NCI-H146 treated with DMSO at 0.1 percent for 48 hours (cell line): ENCODE measurements at regions not wholly inside any gene's neighbourhood (a gene's known extent, or its start where the extent isn't known, plus 50 kb on each side); places are given as distances from the start of the nearest gene placed in this dataset.

Experiments
- DNase-seq: peaks from one replicate; lab custom pipeline; 2025; ENCODE audit not compliant: unreplicated experiment; lab: John Stamatoyannopoulos, UW

GRCh38 chr12:114901316-114901715 is 217.3 kb upstream of the TBX3 start:
- no peak for DNase-seq

DNA sequence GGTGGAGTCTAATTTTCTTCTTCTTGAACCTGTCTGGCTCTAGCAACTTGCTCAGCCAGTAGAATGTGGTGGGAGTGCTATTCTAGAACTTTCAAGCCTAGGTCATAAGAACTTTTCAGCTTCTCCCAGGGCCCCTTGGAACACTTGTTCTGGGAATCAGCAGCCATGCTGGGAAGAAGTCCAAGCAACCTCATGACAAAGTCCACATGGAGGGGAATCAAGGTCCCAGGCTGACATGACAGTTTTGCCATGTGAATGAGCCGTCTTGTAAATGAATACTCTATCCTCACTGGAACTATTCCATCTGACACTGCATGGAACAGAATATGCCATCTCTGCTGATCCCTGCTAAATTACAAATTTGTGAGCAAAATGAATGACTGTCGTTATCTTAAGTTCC is 214.2 kb upstream of the TBX3 start:
- DNase-seq: no peak

- DNase-seq: no peak
These were observed 211.9 kb upstream of the TBX3 start for GRCh38 chr12:114895827-114896226.

- no peak for DNase-seq
These were observed 211.1 kb upstream of the TBX3 start for GRCh38 chr12:114895081-114895480.

GRCh38 chr12:114894076-114894475 is 210.1 kb upstream of the TBX3 start:
- no peak for DNase-seq

- no peak for DNase-seq
These were observed 205.1 kb upstream of the TBX3 start for GRCh38 chr12:114888928-114889584.

DNA sequence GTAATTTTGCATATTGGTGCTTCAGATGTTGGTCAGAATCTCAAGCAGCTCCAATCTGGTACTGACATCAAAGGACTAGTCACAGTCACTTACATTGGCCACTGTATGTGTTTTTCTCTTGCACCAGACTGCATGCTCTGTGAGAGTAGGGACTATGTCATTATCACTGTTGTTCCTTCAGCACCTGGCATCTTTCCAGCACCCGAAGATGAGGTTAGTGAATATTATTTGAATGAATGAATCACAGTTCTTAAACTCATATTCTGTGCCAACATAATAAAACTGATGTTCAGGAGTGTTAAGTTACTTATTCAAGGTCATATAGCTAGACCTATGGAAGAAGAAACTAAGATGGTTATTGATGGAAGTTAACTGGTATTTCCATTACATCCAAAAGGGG is 204.5 kb upstream of the TBX3 start:
- no peak for DNase-seq

GRCh38 chr12:114885501-114885900 is 201.5 kb upstream of the TBX3 start:
- DNase-seq: no peak

DNA sequence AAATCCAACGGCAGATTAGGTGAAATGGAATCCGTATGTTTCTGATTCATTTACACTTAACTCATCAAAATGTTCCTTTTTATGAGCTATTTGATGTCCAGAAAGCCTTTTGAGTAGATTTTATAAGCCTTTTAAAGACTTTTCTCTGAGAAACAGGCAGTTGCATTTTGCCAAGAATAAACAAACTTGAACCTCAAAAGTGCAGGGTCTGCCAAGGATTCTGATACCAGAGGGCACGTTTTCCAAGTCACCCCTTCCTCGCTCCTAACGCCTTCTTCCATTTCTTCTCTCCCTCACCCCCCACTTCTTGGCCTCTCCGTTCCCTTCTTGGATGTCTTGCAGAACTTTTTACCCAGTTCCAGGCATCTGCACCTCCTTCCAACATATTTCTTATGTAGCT is 200.6 kb upstream of the TBX3 start:
- no peak for DNase-seq

GRCh38 chr12:114882083-114882482 is 198.1 kb upstream of the TBX3 start:
- no peak for DNase-seq

- DNase-seq: no peak
These were observed 195.4 kb upstream of the TBX3 start for GRCh38 chr12:114879354-114879753.

DNA sequence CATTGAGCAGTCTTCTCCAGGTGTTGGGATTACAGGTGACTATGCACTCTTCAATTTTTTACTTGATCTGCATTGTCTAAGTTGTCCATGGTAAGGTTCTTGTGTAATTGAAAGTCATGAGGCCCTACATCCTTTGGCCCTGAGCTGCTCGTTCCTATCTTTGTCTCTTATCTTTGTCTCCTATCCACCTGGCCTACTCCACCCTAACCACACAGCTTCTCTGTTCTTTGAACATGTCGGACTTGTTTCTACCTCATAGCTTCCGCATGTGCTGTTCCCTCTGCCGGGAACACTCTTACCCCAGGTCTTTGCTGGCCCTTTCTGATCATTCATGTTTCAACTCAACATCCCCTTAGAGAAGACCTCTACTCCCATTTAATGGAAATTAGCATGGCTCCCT is 194.8 kb upstream of the TBX3 start:
- DNase-seq: no peak

- no peak for DNase-seq
These were observed 193.1 kb upstream of the TBX3 start for GRCh38 chr12:114876968-114877680.

DNA sequence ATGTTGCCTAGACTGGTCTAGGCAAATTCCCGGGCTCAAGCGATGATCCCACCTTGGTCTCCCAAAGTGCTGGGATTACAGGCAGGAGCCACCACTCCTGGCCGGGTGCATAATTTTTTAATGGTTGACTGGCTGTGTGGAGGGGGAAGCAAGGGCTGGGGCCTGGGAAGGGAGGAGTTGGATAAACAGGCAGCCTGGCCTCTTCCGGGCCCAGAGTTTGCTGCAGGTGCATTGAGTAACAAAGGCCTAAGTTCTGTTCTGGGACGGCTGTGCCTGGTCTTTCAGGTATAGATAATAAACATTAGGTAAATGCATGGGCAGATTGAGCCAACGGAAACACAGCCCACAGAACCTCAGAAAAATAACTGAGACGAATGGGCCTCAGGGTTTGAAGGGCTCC is 191.3 kb upstream of the TBX3 start:
- DNase-seq: no peak

GRCh38 chr12:114873656-114874055 is 189.7 kb upstream of the TBX3 start:
- no peak for DNase-seq

- DNase-seq: no peak
These were observed 185.2 kb upstream of the TBX3 start for GRCh38 chr12:114868995-114869834.

DNA sequence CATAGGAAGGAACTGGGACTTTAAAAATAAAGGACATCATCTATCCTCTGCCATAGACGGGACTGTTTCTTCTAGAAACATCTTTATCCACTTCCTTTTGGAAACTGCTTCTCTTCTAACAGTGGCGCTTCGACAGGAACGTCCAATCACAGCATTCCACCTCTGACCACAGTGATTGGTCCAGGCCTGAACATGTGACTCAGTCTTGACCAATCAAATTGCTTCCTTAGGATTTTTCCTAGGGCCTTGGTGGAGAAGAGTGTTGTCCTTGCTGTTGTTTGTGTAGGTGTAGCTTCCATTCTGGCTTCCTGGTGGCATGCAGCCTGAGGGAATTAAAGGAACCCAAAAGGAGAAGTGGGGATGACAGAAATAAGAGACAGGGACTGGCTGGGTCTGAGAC is 182.4 kb upstream of the TBX3 start:
- no peak for DNase-seq

GRCh38 chr12:114864837-114865551 is 181.0 kb upstream of the TBX3 start:
- DNase-seq: no peak

DNA sequence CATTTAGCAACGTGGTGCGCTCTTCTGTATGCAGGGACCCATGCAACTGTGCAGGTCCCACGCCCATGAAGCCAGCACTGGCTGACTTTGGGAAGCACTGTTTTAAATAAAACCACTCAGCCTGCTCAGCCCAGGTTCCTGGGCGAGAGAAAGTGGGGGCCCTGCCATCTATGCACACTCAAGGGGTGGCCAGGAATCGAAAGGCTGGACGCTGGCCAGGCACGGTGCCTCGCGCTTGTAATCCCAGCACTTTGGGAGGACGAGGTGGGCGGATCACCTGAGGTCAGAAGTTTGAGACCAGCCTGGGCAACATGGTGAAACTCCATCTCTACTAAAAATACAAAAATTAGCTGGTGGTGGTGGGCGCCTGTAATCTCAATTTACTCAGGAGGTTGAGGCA is 179.9 kb upstream of the TBX3 start:
- DNase-seq: no peak

GRCh38 chr12:114860969-114861368 is 177.0 kb upstream of the TBX3 start:
- no peak for DNase-seq

- DNase-seq: no peak
These were observed 174.6 kb upstream of the TBX3 start for GRCh38 chr12:114858388-114859146.
